Hematopoietic multipotent progenitor cell (in vitro differentiated cells): ENCODE measurements at regions not wholly inside any gene's neighbourhood (a gene's known extent, or its start where the extent isn't known, plus 50 kb on each side); places are given as distances from the start of the nearest gene placed in this dataset.
"Not testable (repeated sequence)": the region's sequence is repeated elsewhere in the genome, so short reads cannot be mapped to it uniquely, and the experiment has no call there.

Source experiments
- DNase-seq, 3 donors: peaks; one replicate each; pipeline ENCODE4 v3.0.0-alpha.2; 2011 to 2015; ENCODE audit warnings: low read depth in 2 of 3, low spot score in 2 of 3

GRCh38 chr5:84961193-84961592 lies 576.5 kb upstream of the EDIL3 start:
- DNase-seq, result no peak

- no peak for DNase-seq
These were observed 577.2 kb upstream of the EDIL3 start for GRCh38 chr5:84961903-84962302.

- DNase-seq, result no peak
These were observed 598.4 kb upstream of the EDIL3 start for GRCh38 chr5:84983093-84983492.

DNA sequence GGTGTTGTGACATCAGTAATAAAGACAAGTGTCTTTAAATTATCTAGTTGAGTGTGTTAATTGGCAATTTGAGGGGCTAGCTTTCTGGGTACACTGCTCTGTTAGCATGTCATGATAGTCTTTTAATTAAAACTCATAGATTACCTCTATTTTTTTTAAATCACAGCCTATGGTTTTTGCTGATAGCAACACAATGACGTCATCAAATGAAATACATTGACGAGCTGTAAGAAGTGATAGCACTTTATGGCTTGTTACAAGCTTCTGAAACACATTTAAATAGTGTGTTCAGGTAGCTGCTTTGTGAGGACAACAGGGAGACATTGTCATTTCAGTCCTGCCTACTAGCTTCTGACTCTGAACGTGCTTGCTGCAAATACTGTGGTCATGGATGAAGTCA lies 600.5 kb upstream of the EDIL3 start:
- DNase-seq, result no peak

DNA sequence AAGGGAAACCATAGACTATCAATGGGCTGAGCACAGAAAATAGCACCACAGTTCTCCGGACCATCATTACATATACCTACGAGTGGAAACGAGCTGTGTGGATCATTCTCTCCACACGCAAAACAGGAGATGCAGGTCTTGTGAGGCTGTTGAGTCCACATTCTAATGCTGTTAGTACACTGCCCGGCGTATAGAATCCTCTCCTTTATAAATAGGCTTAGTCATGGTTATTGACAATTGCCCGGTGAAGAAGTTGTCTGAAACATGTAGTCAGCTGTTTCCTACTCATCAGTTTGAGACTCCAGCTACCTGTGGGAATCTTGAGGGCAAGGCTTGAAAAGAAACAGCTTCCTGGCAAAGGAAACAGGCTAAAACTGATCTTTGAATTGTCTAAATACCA lies 602.0 kb upstream of the EDIL3 start:
- no peak for DNase-seq

GRCh38 chr5:85000671-85001070 lies 616.0 kb upstream of the EDIL3 start:
- no peak for DNase-seq

- DNase-seq, result not testable (repeated sequence)
These were observed 617.3 kb upstream of the EDIL3 start for GRCh38 chr5:85002026-85002425.

- DNase-seq, result no peak
These were observed 625.4 kb upstream of the EDIL3 start for GRCh38 chr5:85010014-85010562.

DNA sequence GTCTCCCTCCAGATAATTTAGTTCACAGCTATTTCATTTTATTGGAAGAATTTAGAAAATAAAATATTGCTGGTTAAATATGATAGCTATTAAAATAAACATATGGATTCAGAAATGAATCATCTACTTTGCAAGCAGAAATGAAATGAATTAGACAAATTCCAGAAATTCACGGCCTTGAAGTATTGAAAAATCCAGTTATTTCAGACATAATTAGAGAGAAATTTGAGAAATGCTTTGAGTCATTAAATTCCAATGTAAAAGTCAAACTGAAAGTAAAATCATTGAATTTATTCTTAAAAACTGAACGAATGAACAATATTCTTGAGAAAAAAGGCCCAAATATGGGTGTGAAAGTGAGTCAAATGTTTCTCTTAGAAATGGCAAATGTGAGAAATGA lies 632.6 kb upstream of the EDIL3 start:
- no peak for DNase-seq

GRCh38 chr5:85030316-85031084 lies 645.8 kb upstream of the EDIL3 start:
- DNase-seq, result no peak

- peak in 2 of 3 donors; percentile 11 to 43 for DNase-seq
These were observed 664.3 kb upstream of the EDIL3 start for GRCh38 chr5:85049020-85049419.

DNA sequence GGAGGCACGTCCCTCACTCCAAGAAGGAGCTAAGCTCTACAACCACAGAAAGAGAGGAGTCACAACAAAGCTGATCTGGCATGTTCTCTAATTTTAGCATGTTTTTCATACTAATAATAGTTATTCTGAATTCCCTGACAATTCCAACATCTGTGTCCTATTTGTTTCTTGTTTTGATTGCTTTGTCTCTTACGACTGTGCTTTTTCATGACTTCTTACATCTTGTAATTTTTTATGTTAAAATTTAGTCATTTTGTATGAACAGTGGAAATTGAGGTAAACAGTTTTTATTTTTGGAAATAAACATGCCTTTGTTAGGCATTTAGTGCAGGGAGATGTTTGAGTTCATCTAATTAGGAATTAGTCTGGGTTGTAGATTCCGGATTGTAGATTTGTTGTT lies 668.1 kb upstream of the EDIL3 start:
- DNase-seq, result no peak

- DNase-seq, result no peak
These were observed 685.3 kb upstream of the EDIL3 start for GRCh38 chr5:85069659-85070640.

DNA sequence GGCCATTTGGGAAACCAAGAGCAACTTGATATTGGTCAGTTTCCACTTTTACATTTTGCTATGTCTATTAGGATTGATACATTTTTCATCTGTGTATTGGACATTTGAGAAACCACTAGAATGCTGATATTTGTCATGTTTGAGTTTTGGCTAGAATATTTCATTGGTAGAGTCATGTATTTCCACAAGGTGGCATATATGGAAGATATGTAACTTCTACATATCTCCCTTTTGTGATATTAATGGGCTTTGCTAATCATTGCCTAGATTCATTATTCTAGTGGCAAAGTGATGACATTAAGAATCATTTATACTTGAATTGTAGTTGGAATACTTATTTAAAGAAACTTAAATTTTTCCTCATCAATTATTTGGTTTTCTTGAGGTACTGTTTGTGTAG lies 692.9 kb upstream of the EDIL3 start:
- DNase-seq, result no peak

GRCh38 chr5:85096421-85096820 lies 711.7 kb upstream of the EDIL3 start:
- DNase-seq, result no peak

- no peak for DNase-seq
These were observed 723.8 kb upstream of the EDIL3 start for GRCh38 chr5:85108471-85108870.

- DNase-seq, result no peak
These were observed 724.9 kb upstream of the EDIL3 start for GRCh38 chr5:85109616-85110015.

DNA sequence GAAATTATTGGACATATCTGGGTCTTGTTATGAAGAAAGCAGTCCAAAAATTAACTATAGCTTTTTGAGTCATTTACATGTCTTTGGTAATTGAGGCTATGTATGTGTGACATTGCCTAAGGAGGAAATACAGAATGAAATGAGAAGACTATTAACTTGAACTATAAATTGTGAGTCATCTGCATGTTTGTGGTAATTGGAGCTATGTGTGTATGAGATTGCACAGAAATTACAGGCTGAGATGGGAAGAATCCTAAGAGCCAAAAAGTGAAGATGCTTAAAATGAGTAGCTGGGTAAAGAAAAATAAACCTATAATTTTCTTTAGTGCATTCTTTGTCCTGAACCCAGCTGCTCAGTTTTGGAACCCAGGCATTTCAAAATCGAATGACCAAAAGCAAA lies 747.6 kb upstream of the EDIL3 start:
- no peak for DNase-seq

DNA sequence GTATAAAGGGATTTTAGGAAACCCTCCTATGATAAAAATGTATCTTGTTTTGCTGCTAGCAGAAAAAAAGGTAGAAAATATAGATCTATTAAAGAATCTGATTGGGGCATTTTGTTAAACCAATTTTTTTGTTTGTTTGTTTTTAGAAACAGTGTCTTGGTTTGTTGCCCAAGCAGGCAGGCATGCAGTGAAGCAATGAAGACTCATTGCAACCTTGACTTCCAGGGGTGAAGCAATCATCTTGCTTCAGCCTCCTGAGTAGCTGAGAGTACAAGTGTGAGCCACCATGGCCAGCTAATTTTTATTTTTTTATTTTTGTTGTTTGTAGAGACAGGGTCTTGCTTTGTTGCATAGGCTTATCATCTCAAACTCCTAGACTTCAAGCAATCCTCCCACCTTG lies 755.8 kb upstream of the EDIL3 start:
- no peak for DNase-seq

- no peak for DNase-seq
These were observed 758.5 kb upstream of the EDIL3 start for GRCh38 chr5:85143138-85143537.

DNA sequence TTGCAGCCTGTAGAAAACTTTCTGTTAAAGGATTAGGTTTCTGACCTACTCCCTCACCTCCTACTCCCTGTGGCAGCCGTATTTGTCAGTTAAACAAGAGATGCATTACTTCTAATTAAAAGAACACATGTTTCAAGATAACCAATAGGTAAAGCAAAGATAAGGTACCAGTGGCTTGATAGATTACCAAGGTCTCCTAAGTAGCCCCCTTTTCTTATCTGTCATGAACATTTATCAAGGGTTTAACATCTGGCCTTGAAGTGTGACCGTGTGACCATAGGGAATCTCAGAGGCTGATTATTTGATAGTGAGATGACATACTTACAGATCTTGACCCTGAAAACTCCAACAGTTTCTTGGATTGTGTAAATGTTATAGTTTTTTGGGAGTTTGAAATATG lies 764.0 kb upstream of the EDIL3 start:
- DNase-seq, result no peak

DNA sequence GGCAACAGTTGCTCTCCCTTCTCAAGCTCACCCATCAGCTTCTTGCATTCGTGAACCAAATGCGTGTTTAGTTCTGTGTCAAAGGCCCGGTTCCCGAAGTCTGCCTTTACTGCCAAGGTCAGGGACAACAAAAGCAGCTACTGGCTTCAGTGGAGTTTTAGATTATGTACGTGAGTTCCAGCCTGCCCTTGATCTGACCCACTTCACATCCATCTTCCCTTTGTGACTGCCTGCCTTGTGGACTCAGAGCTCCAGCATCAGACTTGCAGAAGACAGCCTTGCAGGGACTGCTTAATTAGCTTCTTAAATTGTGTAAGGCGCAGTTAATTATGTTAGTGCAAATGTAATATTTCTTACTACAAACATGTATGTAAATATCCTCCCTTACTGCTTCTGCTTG lies 774.7 kb upstream of the EDIL3 start:
- DNase-seq, result no peak
